Fibroblast of lung (primary cell): ENCODE measurements at regions not wholly inside any gene's neighbourhood (a gene's known extent, or its start where the extent isn't known, plus 50 kb on each side); places are given as distances from the start of the nearest gene placed in this dataset.

Experiments used
- CTCF ChIP-seq, 2 donors: IDR thresholded peaks in 1 of 2; conservative IDR thresholded peaks in 1 of 2; 1 replicate in 1 of 2; 2 replicates in 1 of 2; pipeline ENCODE4 v1.5.1; 2011 to 2012; ENCODE audit warnings: low read length in 2 of 2, control low read depth in 1 of 2, inconsistent platforms in 1 of 2, low read depth in 1 of 2, mild to moderate bottlenecking in 1 of 2
- EZH2 ChIP-seq: IDR thresholded peaks from 2 replicates; pipeline ENCODE4 v1.5.1; 2012; ENCODE audit warnings: low read length, control low read depth, mild to moderate bottlenecking; ENCODE audit errors: missing control alignments

GRCh38 chr1:166695115-166695514, 144.2 kb upstream of the POGK start:
- TF ChIP-seq CTCF (conservative IDR thresholded peaks at IDR 0.05 in 1 of 2, IDR thresholded peaks at IDR 0.05 in 1 of 2; ENCODE audit: low read depth in 1 of 2, low read length in 2 of 2) (no peak), EZH2 (no peak)
